IPS-18a (cell line): ENCODE measurements at regions not wholly inside any gene's neighbourhood (a gene's known extent, or its start where the extent isn't known, plus 50 kb on each side); places are given as distances from the start of the nearest gene placed in this dataset.
"Not testable (repeated sequence)": the region's sequence is repeated elsewhere in the genome, so short reads cannot be mapped to it uniquely, and the experiment has no call there.

Experiments used
- H3K27ac ChIP-seq: one replicate; pipeline ENCODE4 v1.5.1; 2013; ENCODE audit warnings: low read length
- H3K27me3 ChIP-seq: one replicate; pipeline ENCODE4 v1.6.1; 2013; ENCODE audit warnings: mild to moderate bottlenecking, low read length; ENCODE audit not compliant: control insufficient read depth, insufficient read depth
- H3K36me3 ChIP-seq: one replicate; pipeline ENCODE4 v1.6.1; 2013; ENCODE audit warnings: low read depth, low read length; ENCODE audit not compliant: control insufficient read depth
- H3K4me1 ChIP-seq: one replicate; pipeline ENCODE4 v1.6.1; 2013; ENCODE audit warnings: low read depth, low read length; ENCODE audit not compliant: control insufficient read depth
- H3K4me3 ChIP-seq: one replicate; pipeline ENCODE4 v1.5.1; 2013; ENCODE audit warnings: low read length
- H3K9ac ChIP-seq: one replicate; pipeline ENCODE4 v1.6.1; 2013; ENCODE audit warnings: mild to moderate bottlenecking, low read length, moderate library complexity
- H3K9me3 ChIP-seq: one replicate; pipeline ENCODE4 v1.6.1; 2013; ENCODE audit warnings: low read depth, low read length; ENCODE audit not compliant: control insufficient read depth

GRCh38 chr10:26922824-26923223 is 62.1 kb upstream of the ABI1 start:
- H3K4me3 ChIP-seq, H3K36me3 ChIP-seq, H3K27ac ChIP-seq, H3K9me3 ChIP-seq, H3K27me3 ChIP-seq, H3K4me1 ChIP-seq, H3K9ac ChIP-seq: not testable (repeated sequence)

- not testable (repeated sequence) for H3K36me3 ChIP-seq, H3K9ac ChIP-seq, H3K9me3 ChIP-seq, H3K4me3 ChIP-seq, H3K4me1 ChIP-seq, H3K27me3 ChIP-seq, H3K27ac ChIP-seq
Measured at GRCh38 chr10:26919156-26919860, 58.5 kb upstream of the ABI1 start.

GRCh38 chr10:26914898-26915297 is 54.1 kb upstream of the ABI1 start:
- H3K27me3 ChIP-seq: no peaks in the 10 kb centered on the region
- no peaks in the 10 kb centered on the region for H3K9me3 ChIP-seq
- no peak overlapping the region for H3K9ac ChIP-seq
- H3K36me3 ChIP-seq: no peaks in the 10 kb centered on the region
- no peak overlapping the region for H3K4me3 ChIP-seq
- H3K4me1 ChIP-seq: no peaks in the 10 kb centered on the region
- H3K27ac ChIP-seq: no peak overlapping the region

- Histone ChIP-seq H3K27ac (no peak overlapping the region), H3K27me3 (no peaks in the 10 kb centered on the region), H3K4me1 (no peaks in the 10 kb centered on the region), H3K9me3 (no peaks in the 10 kb centered on the region), H3K4me3 (no peak overlapping the region), H3K9ac (no peak overlapping the region), H3K36me3 (no peaks in the 10 kb centered on the region)
Measured at GRCh38 chr10:26911811-26912461, 51.2 kb upstream of the ABI1 start.
